ENCODE measurements at regions not wholly inside any gene's neighbourhood (a gene's known extent, or its start where the extent isn't known, plus 50 kb on each side); places are given as distances from the start of the nearest gene placed in this dataset.

DNA sequence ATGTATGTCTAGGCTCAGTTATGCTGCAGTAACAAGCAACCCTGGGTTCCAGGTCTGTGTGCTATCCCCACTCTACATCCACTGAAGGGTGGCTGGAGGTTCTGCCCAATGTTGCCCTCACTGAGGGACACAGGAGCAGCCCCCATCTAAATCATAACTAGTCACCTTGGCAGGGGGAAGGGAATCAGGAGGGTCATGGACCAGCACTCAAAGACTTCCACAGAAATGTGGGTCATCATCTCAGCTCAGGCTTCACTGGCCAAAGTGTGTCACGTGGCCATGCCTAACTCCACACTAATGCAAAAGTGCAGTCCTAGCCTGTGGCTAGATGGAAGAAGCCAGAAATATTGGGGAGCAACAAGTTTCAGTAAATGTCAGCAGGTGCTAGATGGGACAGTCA, 137.3 kb upstream of the ZNF507 start:
- no peak for DNase-seq (ENCODE audit: low spot score)

DNA sequence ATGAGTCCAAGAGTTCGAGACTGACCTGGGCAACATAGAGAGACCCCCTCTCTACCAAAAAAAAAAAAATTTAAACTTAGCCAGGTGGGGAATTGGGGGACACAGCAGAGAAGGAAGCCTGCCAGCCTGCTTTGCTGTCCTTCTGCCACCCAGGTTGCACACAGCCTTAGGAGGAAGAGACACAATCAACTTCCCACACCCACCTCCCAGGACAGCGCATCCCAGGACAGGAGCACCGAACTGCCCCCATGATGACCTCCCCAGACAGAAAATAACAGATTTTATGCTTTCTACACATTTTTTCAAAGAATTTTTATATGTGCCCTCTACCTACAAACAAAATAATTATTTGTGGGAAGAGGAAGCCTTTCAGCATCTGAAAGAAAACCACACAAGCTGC, 126.0 kb upstream of the ZNF507 start:
- no peak for DNase-seq (ENCODE audit: low spot score)

DNA sequence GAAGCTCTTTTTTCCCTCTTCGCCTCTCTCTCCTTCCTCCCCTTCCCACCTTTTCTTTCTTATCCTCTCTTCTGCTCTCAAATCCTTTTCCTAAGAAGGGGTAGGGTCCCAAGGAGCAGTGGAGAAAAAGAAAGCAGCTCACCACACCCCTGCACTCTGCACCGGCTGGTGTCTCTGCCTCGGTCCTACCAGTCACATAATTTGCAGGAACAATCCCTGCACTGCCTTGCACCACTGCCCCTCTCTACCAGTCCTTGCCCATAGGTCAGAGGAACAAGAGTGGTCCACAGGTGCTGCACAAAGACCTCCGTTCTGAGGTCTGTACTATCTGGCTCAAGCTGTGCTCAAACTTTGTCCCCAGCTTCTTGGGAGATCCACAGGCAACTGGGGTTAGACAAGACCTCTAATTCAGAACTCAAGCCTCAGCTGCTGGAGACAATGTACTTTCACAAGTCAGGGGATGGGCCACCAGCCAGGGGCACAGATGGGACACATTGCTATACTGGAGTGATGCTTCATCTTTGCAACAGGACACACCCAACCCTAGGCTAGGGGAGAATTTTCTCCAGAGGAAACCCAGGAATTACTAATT, 125.4 kb upstream of the ZNF507 start:
- no peak for DNase-seq (ENCODE audit: low spot score)

DNA sequence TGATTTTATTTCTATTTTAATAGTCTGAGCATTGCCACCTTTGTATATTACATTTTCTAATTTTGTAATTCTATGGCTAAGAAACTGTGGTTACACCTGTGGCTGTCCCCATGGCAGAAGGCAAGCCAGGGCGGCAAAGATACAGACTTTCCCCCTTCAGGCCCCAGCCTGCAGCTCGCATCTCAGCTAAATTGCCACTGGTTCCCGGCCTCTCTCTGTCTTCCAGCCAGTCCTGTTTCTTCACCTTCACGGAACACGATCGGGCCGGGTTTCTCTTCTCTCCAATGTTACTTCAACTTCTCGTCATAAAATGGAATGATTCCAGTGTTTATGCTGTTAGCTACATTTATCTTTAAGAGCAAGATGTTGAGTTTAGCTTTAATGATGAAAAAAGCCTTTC, 124.5 kb upstream of the ZNF507 start:
- DNase-seq (ENCODE audit: low spot score): no peak

DNA sequence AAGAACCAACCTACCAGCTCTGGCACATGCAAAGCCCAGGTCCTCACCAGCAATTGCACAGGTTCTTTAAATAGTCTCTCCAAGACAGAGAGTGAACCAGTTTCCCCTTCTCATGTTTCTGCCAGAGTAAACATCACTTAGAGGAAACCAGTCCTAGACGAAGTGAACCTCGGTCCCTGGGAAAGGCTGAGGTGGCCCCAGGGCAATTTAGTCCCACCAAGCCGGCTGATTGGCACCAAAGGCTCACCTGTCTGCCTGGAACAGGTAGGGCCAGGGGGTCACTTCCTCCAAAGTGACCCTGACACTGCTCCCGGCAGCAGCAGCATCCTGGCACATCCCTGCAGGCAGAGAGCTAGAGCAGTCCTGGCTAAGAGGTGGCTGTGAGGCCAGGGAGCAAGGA, 122.9 kb upstream of the ZNF507 start:
- DNase-seq (ENCODE audit: low spot score): no peak

DNA sequence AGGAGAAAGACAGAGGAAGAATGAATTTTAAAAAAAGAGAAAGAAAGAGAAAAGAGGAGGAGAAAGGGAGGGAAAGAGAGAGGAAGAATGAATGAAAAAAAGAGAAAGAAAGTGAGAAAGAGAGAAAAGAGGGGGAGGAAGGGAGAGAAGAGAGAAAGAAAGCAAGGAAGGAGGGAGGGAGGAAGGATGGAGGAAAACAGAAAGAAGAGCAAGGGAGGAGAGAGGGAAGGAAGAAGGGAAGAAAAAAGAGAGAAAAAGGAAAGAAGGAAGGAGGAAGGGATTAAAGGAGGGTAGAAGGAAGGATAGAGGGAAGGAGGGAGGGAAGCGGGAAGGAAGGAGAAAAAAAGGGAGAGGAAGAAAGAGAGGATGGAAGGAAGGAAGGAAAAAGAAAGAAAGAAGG, 122.3 kb upstream of the ZNF507 start:
- no peak for DNase-seq (ENCODE audit: low spot score)

DNA sequence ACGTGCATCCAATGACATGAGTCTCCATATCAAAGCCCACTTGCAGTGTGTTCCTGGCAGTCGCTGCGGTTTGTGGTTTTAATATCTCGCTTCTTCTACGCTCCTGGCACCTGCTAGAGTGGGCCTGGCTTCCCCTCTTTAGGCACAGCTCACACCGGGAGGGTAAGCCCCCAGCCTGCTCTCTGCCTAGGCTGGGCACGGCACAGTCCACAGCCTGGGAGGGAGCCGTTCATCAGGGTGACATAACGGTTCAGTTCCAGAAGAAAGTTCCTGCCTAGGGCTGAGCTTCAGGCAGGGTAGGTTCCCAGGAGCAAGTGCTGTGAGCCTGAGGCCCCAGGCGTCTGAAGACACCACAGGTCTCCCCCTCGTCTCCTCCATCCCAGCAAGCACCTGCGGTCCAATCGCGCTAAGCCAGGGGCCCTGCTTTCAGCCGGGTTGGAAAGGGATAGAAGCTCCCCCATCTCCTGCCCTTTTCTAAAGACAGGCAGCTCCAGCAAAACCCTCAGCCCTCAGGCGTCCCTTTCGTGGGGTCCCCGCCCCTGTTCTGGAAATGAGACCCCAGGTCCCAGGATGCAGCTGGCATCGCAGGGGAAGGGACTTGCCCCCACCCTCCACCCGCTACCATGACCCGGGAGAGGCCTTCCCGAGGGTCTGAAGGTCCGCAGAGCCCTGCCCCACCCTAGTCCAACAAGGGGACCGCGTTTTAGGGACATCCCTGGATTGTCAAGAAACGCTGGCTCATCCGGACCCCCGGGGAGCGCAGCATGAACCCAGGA, 121.6 kb upstream of the ZNF507 start:
- DNase-seq (ENCODE audit: low spot score): no peak

DNA sequence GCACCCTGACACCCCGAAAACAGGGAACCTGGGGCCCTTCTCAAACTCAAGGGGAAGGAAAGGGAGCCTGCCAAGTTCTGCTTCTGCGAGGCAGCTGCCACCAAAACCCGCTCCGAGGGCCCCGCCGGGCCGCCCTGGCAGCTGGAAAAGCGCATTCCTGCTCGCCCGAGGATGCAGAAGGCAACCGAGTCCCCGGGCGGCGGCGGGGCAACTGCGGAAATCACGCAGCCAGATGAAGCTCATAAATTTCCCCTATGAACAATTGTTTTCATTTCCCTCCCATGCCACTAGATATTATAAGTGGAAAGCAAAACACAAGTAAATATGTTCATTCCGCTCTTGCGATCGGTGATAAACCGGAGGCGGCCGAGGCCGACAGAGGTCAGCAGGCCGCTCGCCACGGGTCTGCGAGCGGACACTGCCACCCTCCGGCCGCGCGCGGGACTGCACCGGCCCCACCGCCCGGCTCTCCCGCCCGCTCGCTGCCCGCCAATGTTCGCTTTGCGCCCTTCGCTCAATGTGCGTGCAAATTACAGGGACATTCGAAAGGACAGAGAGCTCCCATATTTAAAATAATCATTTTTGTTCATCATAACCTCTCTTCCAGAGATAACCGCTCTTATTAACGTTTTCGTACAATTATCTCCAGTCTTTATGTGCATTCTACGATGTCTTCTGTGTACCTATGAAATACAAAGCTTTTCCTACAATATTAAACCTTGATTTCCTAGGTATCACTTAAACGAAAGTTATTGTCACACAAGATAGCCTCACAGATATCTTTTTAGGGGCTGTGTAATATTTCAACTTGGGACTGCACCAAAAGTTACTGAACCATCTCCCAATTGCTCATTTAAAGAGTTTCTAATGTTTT, 120.8 kb upstream of the ZNF507 start:
- peak; percentile 86 for DNase-seq (ENCODE audit: low spot score)

DNA sequence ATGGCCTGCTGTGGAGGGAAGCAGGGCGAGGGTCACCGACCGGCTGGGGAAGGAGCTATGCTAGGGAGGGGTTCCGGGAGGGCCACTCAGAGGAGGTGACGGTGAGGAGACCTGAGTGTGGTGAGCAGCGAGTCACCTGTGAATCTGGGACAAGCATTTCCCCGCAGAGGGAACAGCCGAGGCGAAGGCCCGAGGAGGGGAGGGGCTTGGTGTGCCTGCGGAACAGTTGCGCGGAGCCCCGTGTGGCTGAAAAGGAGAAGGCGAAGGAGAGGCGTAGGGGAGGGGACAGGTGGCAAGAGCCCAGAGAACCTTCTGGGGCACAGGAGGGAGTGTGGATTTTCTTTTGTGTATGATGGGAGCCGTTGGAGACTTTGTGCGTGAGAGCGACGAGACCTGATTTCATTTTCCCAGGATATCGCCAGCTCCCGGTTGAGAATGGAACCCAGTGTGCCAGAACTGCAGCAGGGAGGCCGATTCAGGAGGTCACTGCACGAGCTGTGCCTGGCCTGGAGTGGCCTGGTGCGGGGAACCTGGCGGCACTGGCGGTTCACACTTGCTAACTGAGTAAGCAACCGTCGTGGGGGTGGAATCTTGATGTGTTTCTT, 117.7 kb upstream of the ZNF507 start:
- no peak for DNase-seq (ENCODE audit: low spot score)

DNA sequence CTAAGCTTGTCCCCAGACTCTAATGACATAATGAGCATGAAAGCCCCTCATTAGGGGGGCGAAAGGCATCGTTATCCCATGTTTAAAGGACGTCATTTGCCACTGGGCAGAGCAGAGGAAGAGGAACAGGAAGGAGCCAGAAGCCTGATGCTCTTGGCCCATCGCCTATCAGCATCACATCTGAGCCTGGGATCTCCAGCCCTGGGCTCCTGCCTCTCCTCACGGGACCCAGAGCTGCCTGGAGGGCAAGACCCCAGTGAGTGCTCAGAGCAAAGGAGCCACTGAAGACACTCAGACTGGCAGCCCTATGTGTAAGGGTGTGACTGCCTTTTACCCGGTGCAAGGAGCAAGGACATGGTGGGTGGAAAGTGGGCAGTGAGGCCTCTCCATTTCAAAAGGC, 115.0 kb upstream of the ZNF507 start:
- no peak for DNase-seq (ENCODE audit: low spot score)

DNA sequence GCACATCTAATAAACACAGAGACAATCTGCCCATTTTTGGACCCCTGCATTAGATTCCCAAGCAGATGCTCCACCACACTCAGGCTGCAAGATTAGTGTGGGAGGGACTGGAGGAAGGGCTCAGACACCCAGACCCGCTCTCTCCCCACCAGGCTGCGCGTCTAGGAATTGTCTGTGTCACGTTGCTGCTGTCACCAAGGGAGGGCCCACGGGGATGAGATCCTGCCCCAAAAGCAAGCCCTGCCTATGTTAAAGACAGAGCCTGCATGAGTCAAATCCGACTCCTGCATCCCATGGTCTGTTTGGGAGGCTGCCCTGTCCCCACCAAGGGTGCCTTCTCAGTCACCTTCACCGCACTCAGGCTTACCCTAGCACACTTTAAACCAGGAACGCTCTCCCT, 114.4 kb upstream of the ZNF507 start:
- no peak for DNase-seq (ENCODE audit: low spot score)

DNA sequence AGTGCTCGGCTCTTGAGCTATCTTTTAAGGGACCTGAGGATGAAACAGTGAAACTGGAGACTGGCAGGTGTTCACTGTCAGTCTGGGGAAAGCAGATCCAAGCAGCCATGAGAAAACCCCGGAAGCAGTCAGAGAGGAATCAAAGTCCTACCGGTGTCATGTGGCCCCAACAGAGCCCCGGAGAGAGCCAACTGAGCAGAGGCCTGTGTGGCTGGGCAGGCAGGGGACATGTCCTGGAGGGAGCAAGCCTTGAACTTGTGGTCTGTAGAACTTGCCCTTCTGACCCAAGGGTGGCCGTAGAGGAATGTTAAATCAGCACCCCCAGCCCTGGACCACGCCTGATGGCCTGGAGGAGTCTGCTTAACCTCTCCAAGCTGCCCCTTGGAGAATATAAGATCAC, 113.7 kb upstream of the ZNF507 start:
- no peak for DNase-seq (ENCODE audit: low spot score)

DNA sequence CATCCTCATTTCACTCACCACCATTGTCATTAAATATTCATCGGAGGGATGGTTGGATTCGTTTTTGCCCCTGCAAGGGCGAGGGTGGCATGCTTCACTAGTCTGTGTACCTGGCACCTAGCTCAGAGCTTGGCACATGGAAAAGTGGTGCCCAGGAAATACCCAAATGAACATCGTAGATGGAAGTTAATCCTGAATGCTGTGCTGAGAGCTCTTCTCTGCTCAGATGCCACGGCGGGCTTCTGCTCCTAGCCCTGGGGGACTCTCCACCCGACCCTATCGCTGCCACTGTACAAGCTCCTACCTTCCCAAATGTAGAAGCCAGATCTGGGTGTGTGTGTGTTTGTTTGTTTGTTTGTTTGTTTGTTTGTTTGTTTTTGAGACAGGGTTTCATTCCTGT, 113.0 kb upstream of the ZNF507 start:
- DNase-seq (ENCODE audit: low spot score): no peak

DNA sequence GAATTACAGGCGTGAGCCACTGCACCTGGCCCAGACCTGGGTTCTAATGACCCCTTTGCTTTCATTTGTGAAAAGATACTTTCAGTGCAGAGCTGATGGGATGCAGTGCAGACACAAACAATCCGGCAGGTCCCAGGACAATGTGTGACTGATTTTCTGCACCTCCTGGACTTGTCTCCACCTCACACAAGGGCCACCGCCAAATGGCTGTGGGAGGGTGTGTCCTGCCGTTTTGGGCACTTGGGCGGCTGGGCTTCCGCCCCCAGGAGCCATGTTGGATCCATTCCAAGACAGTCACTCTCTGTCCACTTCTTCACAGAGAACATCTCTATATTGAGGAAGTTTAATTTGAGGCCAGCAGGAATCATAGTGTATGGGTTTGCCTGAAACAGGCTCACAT, 112.3 kb upstream of the ZNF507 start:
- no peak for DNase-seq (ENCODE audit: low spot score)

DNA sequence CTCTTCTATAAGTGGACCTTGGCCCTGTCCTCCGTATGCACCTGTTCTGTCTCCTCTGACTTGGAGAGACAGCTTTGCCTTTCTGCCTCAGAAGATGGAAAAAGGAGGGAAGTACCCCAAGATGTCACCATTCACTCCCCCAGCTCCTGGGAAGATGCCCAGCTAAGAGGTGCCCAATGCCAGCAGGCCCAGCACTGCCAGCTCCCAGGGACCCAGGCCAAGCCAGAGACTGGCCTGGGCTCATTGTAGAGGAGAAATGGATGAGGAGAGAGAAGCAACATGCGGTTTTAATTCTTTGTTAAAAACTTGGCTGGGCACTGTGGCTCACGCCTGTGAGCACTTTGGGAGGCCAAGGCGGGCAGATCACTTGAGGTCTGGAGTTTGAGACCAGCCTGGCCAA, 111.5 kb upstream of the ZNF507 start:
- no peak for DNase-seq (ENCODE audit: low spot score)

DNA sequence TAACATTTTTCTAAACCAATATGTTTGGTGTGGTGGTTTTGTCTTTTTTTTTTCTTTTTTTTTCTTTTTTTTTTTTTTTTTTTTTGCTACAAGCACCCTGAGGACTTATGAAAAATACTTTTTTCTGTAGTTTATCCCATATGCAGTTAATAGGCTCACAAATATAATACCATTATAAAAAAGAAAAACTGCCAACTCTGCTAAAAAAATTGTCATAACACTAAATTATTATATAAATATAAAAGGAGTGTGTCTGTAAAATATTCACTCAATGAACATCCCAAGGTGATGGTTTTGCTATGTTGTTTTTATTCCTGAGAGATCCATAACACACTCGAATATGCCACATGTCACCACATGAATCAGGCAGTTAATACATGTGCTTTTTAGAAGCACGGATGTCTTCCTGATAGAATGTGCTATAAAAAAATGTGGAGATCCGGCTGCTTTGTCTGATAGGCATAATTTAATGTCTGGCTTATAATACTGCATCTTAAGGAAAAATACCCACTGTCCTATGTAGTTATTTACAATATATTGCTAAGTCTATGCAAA, 110.7 kb upstream of the ZNF507 start:
- DNase-seq (ENCODE audit: low spot score): no peak

DNA sequence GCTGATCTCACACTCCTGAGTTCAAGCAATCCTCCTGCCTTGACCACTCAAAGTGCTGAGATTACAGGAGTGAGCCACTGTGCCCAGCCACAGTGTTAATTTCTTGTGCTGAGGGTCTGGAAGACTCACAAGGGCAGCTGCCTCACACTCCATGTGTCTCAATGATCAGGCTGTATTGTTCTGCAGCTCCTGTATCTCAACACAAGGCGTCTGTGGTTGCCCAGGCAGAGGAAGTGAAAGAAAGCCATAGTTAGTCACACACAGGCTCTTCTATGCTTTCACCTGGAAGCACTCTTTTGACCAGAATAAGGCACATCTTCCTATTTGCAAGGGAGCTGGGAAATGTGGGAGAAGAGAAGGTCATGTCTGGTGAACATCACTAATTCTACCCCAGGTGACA, 107.3 kb upstream of the ZNF507 start:
- no peak for DNase-seq (ENCODE audit: low spot score)

DNA sequence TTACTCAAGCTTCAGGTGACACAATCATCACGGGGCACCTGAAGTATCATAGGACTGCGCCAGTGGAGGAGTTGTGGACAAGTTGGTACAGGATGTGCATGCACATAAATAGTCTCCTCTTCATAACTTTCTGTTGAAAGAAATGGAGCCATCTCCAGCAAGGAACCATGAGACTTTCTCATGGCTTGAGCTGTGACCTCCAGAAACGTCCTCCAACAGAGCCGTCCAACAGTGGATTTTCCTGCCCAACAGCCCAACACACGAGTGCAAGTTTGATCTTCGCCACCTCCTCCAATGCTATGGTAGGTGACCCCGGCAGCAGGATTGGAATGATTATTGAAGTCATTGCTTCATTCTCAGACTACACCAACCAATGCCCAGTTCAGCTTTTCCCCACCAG, 105.1 kb upstream of the ZNF507 start:
- DNase-seq (ENCODE audit: low spot score): no peak

DNA sequence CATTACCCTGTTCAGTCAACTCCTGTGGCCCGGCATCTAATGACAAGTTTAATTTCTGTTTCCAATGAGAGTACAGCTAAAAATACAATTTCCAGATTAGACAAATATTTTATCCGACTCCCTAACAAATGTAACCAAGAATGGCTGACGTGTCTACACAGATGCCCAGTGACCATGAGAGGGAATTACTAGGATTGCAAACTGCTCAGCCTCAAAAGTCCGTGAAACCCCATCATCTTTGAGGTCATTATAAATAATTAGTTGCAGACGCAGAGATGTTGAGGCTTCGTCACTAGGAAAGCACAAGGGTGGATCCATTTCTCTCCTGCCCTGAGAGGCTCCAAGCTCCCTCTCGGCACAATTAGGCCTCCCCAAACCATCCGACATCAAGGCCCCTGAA, 104.1 kb upstream of the ZNF507 start:
- no peak for DNase-seq (ENCODE audit: low spot score)

DNA sequence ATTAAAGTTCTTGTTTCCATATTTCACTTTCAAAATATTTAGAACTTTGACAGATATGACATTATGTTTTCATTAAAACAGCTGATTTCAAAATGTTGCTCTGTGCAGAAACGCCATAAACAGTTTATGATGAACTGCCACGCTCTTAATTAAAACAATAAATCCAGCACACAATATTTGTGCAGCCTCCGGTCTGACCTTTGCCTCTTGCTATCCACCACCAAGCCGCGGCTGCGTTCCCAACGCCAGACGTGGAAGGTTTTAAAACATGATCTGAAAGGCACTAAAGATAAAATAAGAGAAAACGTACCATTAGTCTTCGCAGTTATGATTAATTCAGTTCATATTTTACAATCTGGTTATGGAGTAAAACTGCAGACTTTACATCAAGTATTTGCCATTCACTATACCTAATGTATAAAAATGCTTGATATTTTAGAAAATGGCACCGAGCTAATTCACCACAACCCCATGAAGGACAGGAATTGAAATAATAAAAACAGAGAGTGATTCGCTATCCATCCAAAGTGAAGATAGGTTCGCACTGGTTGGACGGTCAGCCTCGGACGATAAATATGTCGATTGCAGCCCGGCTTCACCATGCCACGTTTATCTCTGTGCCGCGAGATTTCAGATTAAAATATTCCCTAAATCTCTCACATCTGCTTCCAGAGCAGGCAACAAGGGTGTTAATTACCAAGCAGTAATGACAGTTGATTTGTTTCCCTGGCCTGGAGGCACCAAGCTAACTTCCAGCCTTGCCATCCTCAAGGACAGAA, 103.3 kb upstream of the ZNF507 start:
- DNase-seq (ENCODE audit: low spot score): no peak

DNA sequence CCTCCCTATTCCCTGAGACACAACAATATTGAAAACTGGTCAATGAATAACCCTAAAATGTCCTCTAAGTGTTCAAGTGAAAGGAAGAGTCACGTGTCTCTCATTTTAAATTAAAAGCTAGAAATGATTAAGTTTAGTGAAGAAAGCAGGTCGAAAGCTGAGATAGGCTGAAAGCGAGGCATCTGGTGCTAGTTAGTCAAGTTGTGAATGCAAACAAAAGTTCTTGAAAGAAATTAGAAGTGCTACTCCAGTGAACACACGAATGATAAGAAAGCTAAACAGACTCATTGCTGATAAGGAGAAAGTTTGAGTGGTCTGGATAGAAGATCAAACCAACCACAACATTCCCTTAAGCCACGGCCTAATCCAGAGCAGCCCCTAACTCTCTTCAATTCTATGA, 99.4 kb upstream of the ZNF507 start:
- no peak for DNase-seq (ENCODE audit: low spot score)

All from AG08395 (cell line).